ENCODE measurements at regions not wholly inside any gene's neighbourhood (a gene's known extent, or its start where the extent isn't known, plus 50 kb on each side); places are given as distances from the start of the nearest gene placed in this dataset.

- no peaks in the 10 kb centered on the region for H3K36me3 ChIP-seq (ENCODE audit: insufficient read depth)
- no peak for DNase-seq (ENCODE audit: low spot score)
- no peak overlapping the region for H3K27ac Mint-ChIP-seq
- no peak for ATAC-seq
- no peak overlapping the region for H3K4me2 ChIP-seq
- H3K27me3 Mint-ChIP-seq (ENCODE audit: insufficient read depth, low read depth, poor library complexity): no peaks in the 10 kb centered on the region
- H3K9me2 ChIP-seq (ENCODE audit: insufficient read depth): 0 out of 2 replicates have a peak, but pooled peaks cover 2% of the 10 kb centered on the region
- H2AFZ ChIP-seq: no peak overlapping the region
- H3K36me3 Mint-ChIP-seq (ENCODE audit: low read depth): no peaks in the 10 kb centered on the region; the same call in 2 of the 3 replicates
- H3F3A ChIP-seq (replicated peaks; ENCODE audit: low read depth): no peaks in the 10 kb centered on the region
- no peaks in the 10 kb centered on the region for H3K4me1 Mint-ChIP-seq
- H3K4me3 Mint-ChIP-seq: no peak overlapping the region
- H3K79me2 ChIP-seq (replicated peaks; ENCODE audit: insufficient read depth): no peaks in the 10 kb centered on the region
- TF ChIP-seq ZNF331 (CRISPR knock-in tag; IDR thresholded peaks at IDR 0.05; ENCODE audit: low read depth) (no peak), NANOG (IDR thresholded peaks at IDR 0.05; ENCODE audit: borderline replicate concordance) (no peak), STAT1 (IDR thresholded peaks at IDR 0.05; ENCODE audit: unreplicated experiment) (no peak), EZH2phosphoT487 (IDR thresholded peaks at IDR 0.05; ENCODE audit: unreplicated experiment) (no peak), CREB1 (CRISPR knock-in tag; IDR thresholded peaks at IDR 0.05; ENCODE audit: low read depth) (no peak), EZH2 (IDR thresholded peaks at IDR 0.05; ENCODE audit: low read depth, unreplicated experiment) (no peak)
- TF ChIP-seq, protein P1, sequence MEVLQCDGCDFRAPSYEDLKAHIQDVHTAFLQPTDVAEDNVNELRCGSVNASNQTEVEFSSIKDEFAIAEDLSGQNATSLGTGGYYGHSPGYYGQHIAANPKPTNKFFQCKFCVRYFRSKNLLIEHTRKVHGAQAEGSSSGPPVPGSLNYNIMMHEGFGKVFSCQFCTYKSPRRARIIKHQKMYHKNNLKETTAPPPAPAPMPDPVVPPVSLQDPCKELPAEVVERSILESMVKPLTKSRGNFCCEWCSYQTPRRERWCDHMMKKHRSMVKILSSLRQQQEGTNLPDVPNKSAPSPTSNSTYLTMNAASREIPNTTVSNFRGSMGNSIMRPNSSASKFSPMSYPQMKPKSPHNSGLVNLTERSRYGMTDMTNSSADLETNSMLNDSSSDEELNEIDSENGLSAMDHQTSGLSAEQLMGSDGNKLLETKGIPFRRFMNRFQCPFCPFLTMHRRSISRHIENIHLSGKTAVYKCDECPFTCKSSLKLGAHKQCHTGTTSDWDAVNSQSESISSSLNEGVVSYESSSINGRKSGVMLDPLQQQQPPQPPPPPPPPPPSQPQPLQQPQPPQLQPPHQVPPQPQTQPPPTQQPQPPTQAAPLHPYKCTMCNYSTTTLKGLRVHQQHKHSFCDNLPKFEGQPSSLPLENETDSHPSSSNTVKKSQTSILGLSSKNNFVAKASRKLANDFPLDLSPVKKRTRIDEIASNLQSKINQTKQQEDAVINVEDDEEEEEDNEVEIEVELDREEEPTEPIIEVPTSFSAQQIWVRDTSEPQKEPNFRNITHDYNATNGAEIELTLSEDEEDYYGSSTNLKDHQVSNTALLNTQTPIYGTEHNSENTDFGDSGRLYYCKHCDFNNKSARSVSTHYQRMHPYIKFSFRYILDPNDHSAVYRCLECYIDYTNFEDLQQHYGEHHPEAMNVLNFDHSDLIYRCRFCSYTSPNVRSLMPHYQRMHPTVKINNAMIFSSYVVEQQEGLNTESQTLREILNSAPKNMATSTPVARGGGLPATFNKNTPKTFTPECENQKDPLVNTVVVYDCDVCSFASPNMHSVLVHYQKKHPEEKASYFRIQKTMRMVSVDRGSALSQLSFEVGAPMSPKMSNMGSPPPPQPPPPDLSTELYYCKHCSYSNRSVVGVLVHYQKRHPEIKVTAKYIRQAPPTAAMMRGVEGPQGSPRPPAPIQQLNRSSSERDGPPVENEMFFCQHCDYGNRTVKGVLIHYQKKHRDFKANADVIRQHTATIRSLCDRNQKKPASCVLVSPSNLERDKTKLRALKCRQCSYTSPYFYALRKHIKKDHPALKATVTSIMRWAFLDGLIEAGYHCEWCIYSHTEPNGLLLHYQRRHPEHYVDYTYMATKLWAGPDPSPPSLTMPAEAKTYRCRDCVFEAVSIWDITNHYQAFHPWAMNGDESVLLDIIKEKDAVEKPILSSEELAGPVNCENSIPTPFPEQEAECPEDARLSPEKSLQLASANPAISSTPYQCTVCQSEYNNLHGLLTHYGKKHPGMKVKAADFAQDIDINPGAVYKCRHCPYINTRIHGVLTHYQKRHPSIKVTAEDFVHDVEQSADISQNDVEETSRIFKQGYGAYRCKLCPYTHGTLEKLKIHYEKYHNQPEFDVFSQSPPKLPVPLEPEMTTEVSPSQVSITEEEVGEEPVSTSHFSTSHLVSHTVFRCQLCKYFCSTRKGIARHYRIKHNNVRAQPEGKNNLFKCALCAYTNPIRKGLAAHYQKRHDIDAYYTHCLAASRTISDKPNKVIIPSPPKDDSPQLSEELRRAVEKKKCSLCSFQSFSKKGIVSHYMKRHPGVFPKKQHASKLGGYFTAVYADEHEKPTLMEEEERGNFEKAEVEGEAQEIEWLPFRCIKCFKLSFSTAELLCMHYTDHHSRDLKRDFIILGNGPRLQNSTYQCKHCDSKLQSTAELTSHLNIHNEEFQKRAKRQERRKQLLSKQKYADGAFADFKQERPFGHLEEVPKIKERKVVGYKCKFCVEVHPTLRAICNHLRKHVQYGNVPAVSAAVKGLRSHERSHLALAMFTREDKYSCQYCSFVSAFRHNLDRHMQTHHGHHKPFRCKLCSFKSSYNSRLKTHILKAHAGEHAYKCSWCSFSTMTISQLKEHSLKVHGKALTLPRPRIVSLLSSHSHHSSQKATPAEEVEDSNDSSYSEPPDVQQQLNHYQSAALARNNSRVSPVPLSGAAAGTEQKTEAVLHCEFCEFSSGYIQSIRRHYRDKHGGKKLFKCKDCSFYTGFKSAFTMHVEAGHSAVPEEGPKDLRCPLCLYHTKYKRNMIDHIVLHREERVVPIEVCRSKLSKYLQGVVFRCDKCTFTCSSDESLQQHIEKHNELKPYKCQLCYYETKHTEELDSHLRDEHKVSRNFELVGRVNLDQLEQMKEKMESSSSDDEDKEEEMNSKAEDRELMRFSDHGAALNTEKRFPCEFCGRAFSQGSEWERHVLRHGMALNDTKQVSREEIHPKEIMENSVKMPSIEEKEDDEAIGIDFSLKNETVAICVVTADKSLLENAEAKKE (CRISPR knock-in tag; IDR thresholded peaks at IDR 0.05): no peak
- TF ChIP-seq, protein P2, sequence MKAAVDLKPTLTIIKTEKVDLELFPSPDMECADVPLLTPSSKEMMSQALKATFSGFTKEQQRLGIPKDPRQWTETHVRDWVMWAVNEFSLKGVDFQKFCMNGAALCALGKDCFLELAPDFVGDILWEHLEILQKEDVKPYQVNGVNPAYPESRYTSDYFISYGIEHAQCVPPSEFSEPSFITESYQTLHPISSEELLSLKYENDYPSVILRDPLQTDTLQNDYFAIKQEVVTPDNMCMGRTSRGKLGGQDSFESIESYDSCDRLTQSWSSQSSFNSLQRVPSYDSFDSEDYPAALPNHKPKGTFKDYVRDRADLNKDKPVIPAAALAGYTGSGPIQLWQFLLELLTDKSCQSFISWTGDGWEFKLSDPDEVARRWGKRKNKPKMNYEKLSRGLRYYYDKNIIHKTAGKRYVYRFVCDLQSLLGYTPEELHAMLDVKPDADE (IDR thresholded peaks at IDR 0.05): no peak
- H3K27ac ChIP-seq (ENCODE audit: low read depth): no peak overlapping the region
- no peaks in the 10 kb centered on the region for H4K20me1 ChIP-seq (replicated peaks; ENCODE audit: insufficient read depth)
- no peak overlapping the region for H3K4me3 ChIP-seq
- H3K4me1 ChIP-seq (ENCODE audit: insufficient read depth): no peaks in the 10 kb centered on the region
- no peaks in the 10 kb centered on the region for H3K9me3 Mint-ChIP-seq
- H3K27me3 ChIP-seq (ENCODE audit: insufficient read depth): no peaks in the 10 kb centered on the region
These were observed 1609.3 kb upstream of the ZEB2 start for GRCh38 chr2:146129231-146129630.

Measured in GM23338 (cell line).